GM12878 (cell line): ENCODE measurements at regions not wholly inside any gene's neighbourhood (a gene's known extent, or its start where the extent isn't known, plus 50 kb on each side); places are given as distances from the start of the nearest gene placed in this dataset.

Source experiments
- ATAC-seq: fragments of 200-7000 bp; cut with Tn5 transposase; 3 replicates; pipeline ENCODE4 v1.9.1; 2020; ENCODE audit warnings: mild to moderate bottlenecking, moderate library complexity
- BruUV-seq: library from RNA; stranded (reverse); fragments of 400-500 nt; replicated peaks from 2 replicates; lab custom pipeline; 2021; lab: Mats Ljungman, UMichigan
- CTCF ChIA-PET: fragments of 300-600 bp; sonication (Branson Sonifier 250); formaldehyde crosslinking; extraction: SDS; loops from one replicate; lab custom pipeline; 2021; ENCODE audit warnings: inconsistent platforms; lab: Yijun Ruan, JAX
- POLR2A ChIA-PET: fragments of 350-600 bp; formaldehyde crosslinking; extraction: SDS; loops from one replicate; lab custom pipeline; 2021; ENCODE audit warnings: inconsistent platforms; lab: Charles Lee
- RAD21 ChIA-PET: fragments of 300-600 bp; sonication (Branson Sonifier 250); formaldehyde crosslinking; loops from one replicate; lab custom pipeline; 2023; ENCODE audit warnings: antibody characterized with exemption; ENCODE audit not compliant: unreplicated experiment; lab: Charles Lee
- SMC1A ChIA-PET: fragments of 300-600 bp; sonication (Branson Sonifier 250); formaldehyde crosslinking; loops from one replicate; lab custom pipeline; 2023; ENCODE audit not compliant: unreplicated experiment, uncharacterized antibody; lab: Charles Lee
- DNase-seq: peaks from one replicate; pipeline ENCODE4 v3.0.0-alpha.2; 2011; ENCODE audit warnings: low read depth, low spot score
- FAIRE-seq: peaks from 3 replicates; lab custom pipeline; 2011; peaks lifted over from hg19 to GRCh38; lab: Jason Lieb, UNC
- H2AFZ ChIP-seq: 2 replicates; pipeline ENCODE4 v1.6.0; 2011; ENCODE audit warnings: low read depth, low read length, control low read depth; ENCODE audit not compliant: control insufficient read depth
- H3K27ac ChIP-seq: 2 replicates; pipeline ENCODE4 v1.5.1; 2011; ENCODE audit warnings: control low read depth; ENCODE audit not compliant: control insufficient read depth, insufficient read depth
- H3K27me3 ChIP-seq, 2 experiments: replicated peaks in 1 of 2; 2 replicates each; pipeline versions ENCODE4 v1.6.0 to v1.6.1; 2011; ENCODE audit warnings: low read length in 1 of 2; ENCODE audit not compliant: control insufficient read depth in 2 of 2, insufficient read depth in 2 of 2
- H3K36me3 ChIP-seq, 2 experiments: 2 replicates each; pipeline ENCODE4 v1.5.1; 2011; ENCODE audit warnings: low read length in 1 of 2; ENCODE audit not compliant: control insufficient read depth in 2 of 2, insufficient read depth in 2 of 2
- H3K4me1 ChIP-seq: 2 replicates; pipeline ENCODE4 v1.6.1; 2011; ENCODE audit warnings: mild to moderate bottlenecking, low read length, moderate library complexity, mixed read lengths; ENCODE audit not compliant: control insufficient read depth, insufficient read depth
- H3K4me2 ChIP-seq: 2 replicates; pipeline ENCODE4 v1.6.0; 2011; ENCODE audit warnings: control low read depth; ENCODE audit not compliant: control insufficient read depth, insufficient read depth
- H3K4me3 ChIP-seq: fragments of 200-600 bp; sonication (generic); 2 replicates; pipeline ENCODE4 v1.5.1; 2016
- H3K79me2 ChIP-seq: 2 replicates; pipeline ENCODE4 v1.6.0; 2011; ENCODE audit warnings: low read length; ENCODE audit not compliant: control insufficient read depth, insufficient read depth
- H3K9ac ChIP-seq: 2 replicates; pipeline ENCODE4 v1.8.0; 2011; ENCODE audit warnings: low read length, control low read depth, mixed read lengths; ENCODE audit not compliant: control insufficient read depth, insufficient read depth
- H3K9me3 ChIP-seq: replicated peaks from 3 replicates; pipeline ENCODE4 v1.5.1; 2011; ENCODE audit warnings: mild to moderate bottlenecking, low read length; ENCODE audit not compliant: control insufficient read depth, insufficient read depth
- H4K20me1 ChIP-seq: 2 replicates; pipeline ENCODE4 v1.6.0; 2011; ENCODE audit not compliant: control insufficient read depth, insufficient read depth
- EZH2 ChIP-seq: IDR thresholded peaks from 2 replicates; pipeline ENCODE4 v1.6.1; 2012; ENCODE audit warnings: low read depth, mild to moderate bottlenecking, control low read depth, inconsistent platforms, low read length, borderline replicate concordance; ENCODE audit not compliant: control insufficient read depth
- IKZF1 ChIP-seq: fragments of 450-650 bp; conservative IDR thresholded peaks from 2 replicates; pipeline ENCODE4 v1.6.1; 2017; ENCODE audit warnings: antibody characterized with exemption, mild to moderate bottlenecking
- NFXL1 ChIP-seq: fragments of 450-650 bp; IDR thresholded peaks from 2 replicates; pipeline ENCODE4 v1.6.1; 2017; ENCODE audit warnings: antibody characterized with exemption, mild to moderate bottlenecking, borderline replicate concordance
- NFYB ChIP-seq: IDR thresholded peaks from 2 replicates; pipeline ENCODE4 v1.6.1; 2011; ENCODE audit warnings: low read depth, mild to moderate bottlenecking, low read length, improper control_type of control experiment, moderate library complexity; ENCODE audit not compliant: insufficient read depth
- NRF1 ChIP-seq: conservative IDR thresholded peaks from 2 replicates; pipeline ENCODE4 v1.6.1; 2011; ENCODE audit warnings: mild to moderate bottlenecking, low read depth, low read length, improper control_type of control experiment
- POLR2AphosphoS5 ChIP-seq: IDR thresholded peaks from 2 replicates; pipeline ENCODE4 v1.6.1; 2011; ENCODE audit warnings: mild to moderate bottlenecking, low read length, inconsistent platforms
- SKIL ChIP-seq: fragments of 450-650 bp; IDR thresholded peaks from 2 replicates; pipeline ENCODE4 v1.6.1; 2017; ENCODE audit warnings: mild to moderate bottlenecking, low read depth, inconsistent platforms; ENCODE audit not compliant: poor library complexity, severe bottlenecking
- ZBED1 ChIP-seq: IDR thresholded peaks from 2 replicates; pipeline ENCODE4 v1.6.1; 2016; ENCODE audit warnings: borderline replicate concordance
- ZNF207 ChIP-seq: fragments of 450-650 bp; IDR thresholded peaks from 2 replicates; pipeline ENCODE4 v1.6.1; 2014; ENCODE audit warnings: antibody characterized with exemption, mild to moderate bottlenecking, borderline replicate concordance
- ZNF24 ChIP-seq: fragments of 450-650 bp; IDR thresholded peaks from 2 replicates; pipeline ENCODE4 v1.6.1; 2017; ENCODE audit warnings: antibody characterized with exemption, mild to moderate bottlenecking
- WGBS: methylation state at CpG from one replicate; pipeline ENCODE4 v1.1.6; 2016; ENCODE audit warnings: low lambda C conversion rate; ENCODE audit not compliant: insufficient replicate concordance, insufficient coverage; ENCODE audit errors: missing lambda C conversion rate; 5-methylcytosine and 5-hydroxymethylcytosine counted together
- in situ Hi-C: fragments of 300-500 bp; cut with MboI; formaldehyde crosslinking; loops from 9 replicates; pipeline ENCODE4 v1.14.3; 2018; ENCODE audit warnings: mixed read lengths
- intact Hi-C: fragments of 100-400 bp; cut with micrococcal nuclease; formaldehyde crosslinking; loops from one replicate; pipeline ENCODE4 v1.14.2; 2022; ENCODE audit not compliant: unreplicated experiment

- ATAC-seq (no peak), FAIRE-seq (no peak), DNase-seq (no peak)
- ChIA-PET SMC1A (interaction anchor here (0.9 kb wide), 1 partner anchor 10 kb away, joined by 3 read pairs; no protein-coding TSS in a partner anchor), POLR2A (no interaction called here), CTCF (interaction anchor here (1.1 kb wide), 1 partner anchor 38 kb away, joined by 3 read pairs; no protein-coding TSS in a partner anchor), RAD21 (no interaction called here)
- H3K27ac ChIP-seq = no peak overlapping the region
- no peaks in the 10 kb centered on the region for H3K9me3 ChIP-seq
- intact Hi-C loops = no loop called here
- no peaks in the 10 kb centered on the region for H3K4me1 ChIP-seq
- no peak overlapping the region for H3K9ac ChIP-seq
- H2AFZ ChIP-seq = no peak overlapping the region
- no peak overlapping the region for H3K4me3 ChIP-seq
- no peaks in the 10 kb centered on the region for H3K79me2 ChIP-seq
- 0% methylated on average over 3 of the region's 3 CpGs for WGBS
- no peak overlapping the region for H3K4me2 ChIP-seq
- no TSS peak for BruUV-seq
- H3K27me3 ChIP-seq = no peaks in the 10 kb centered on the region
- TF ChIP-seq ZNF207 (no peak), SKIL (no peak)
- no peaks in the 10 kb centered on the region for H4K20me1 ChIP-seq
- no peaks in the 10 kb centered on the region for H3K36me3 ChIP-seq
- in situ Hi-C loops = no loop called here
Observed at GRCh38 chr9:86452201-86452828, 98.1 kb upstream of the TUT7 start.

- WGBS = 31% methylated on average over 2 of the region's 2 CpGs
- RAD21 ChIA-PET = no interaction called here
- BruUV-seq = no TSS peak
- intact Hi-C loops (no loop called here), in situ Hi-C loops (no loop called here)
- Histone ChIP-seq H3K4me1 (no peaks in the 10 kb centered on the region), H3K9ac (no peak overlapping the region), H3K9me3 (no peaks in the 10 kb centered on the region), H3K27ac (no peak overlapping the region), H2AFZ (no peak overlapping the region), H3K79me2 (no peaks in the 10 kb centered on the region), H3K36me3 (no peaks in the 10 kb centered on the region), H3K4me3 (no peak overlapping the region), H3K27me3 (no peaks in the 10 kb centered on the region), H3K4me2 (no peak overlapping the region), H4K20me1 (no peaks in the 10 kb centered on the region)
- FAIRE-seq = no peak
- DNase-seq = no peak
- TF ChIP-seq ZNF24 (no peak), NFYB (no peak), NFXL1 (no peak), EZH2 (no peak), POLR2AphosphoS5 (no peak), ZBED1 (no peak), IKZF1 (no peak), NRF1 (no peak)
- CTCF ChIA-PET = no interaction called here
- no peak for ATAC-seq
- POLR2A ChIA-PET = no interaction called here
- SMC1A ChIA-PET = no interaction called here
Observed at GRCh38 chr9:86449246-86449645, 95.0 kb upstream of the TUT7 start.
